Parathyroid adenoma (tissue), 2 donors: ENCODE measurements at regions not wholly inside any gene's neighbourhood (a gene's known extent, or its start where the extent isn't known, plus 50 kb on each side); places are given as distances from the start of the nearest gene placed in this dataset.

ENCODE experiments used
- H2AFZ ChIP-seq: fragments of 300-600 bp; sonication (generic); one replicate; pipeline ENCODE4 v1.7.0; 2017; ENCODE audit warnings: antibody characterized with exemption, mild to moderate bottlenecking
- H3K27ac ChIP-seq: fragments of 300-600 bp; sonication (generic); one replicate; pipeline ENCODE4 v1.7.0; 2017
- H3K27me3 ChIP-seq: fragments of 300-600 bp; sonication (generic); one replicate; pipeline ENCODE4 v1.7.0; 2017; ENCODE audit warnings: low read length; ENCODE audit not compliant: control insufficient read depth, insufficient read depth
- H3K36me3 ChIP-seq: fragments of 300-600 bp; sonication (generic); one replicate; pipeline ENCODE4 v1.7.0; 2017; ENCODE audit warnings: low read length; ENCODE audit not compliant: control insufficient read depth, insufficient read depth
- H3K4me1 ChIP-seq: fragments of 300-600 bp; sonication (generic); one replicate; pipeline ENCODE4 v1.7.0; 2017; ENCODE audit warnings: control low read depth
- H3K4me2 ChIP-seq: fragments of 300-600 bp; sonication (generic); one replicate; pipeline ENCODE4 v1.7.0; 2017; ENCODE audit warnings: low read length
- H3K4me3 ChIP-seq: fragments of 300-600 bp; sonication (generic); one replicate; pipeline ENCODE4 v1.7.0; 2017; ENCODE audit warnings: low read depth, low read length
- H3K79me2 ChIP-seq: fragments of 300-600 bp; sonication (generic); one replicate; pipeline ENCODE4 v1.7.0; 2017; ENCODE audit warnings: control low read depth
- H3K9ac ChIP-seq: fragments of 300-600 bp; sonication (generic); one replicate; pipeline ENCODE4 v1.7.0; 2017; ENCODE audit warnings: mild to moderate bottlenecking
- H3K9me3 ChIP-seq: fragments of 300-600 bp; sonication (generic); one replicate; pipeline ENCODE4 v1.7.0; 2017; ENCODE audit warnings: low read length; ENCODE audit not compliant: control insufficient read depth
- CTCF ChIP-seq: fragments of 300-600 bp; sonication (generic); IDR thresholded peaks from one replicate; pipeline ENCODE4 v1.7.0; 2017; ENCODE audit warnings: antibody characterized with exemption, mild to moderate bottlenecking
- donor health status: primary hyperparathyroidism.

GRCh38 chr4:177785000-177785399 is 342.8 kb upstream of the AGA start:
- no peak overlapping the region for H3K27ac ChIP-seq
- no peak overlapping the region for H3K4me3 ChIP-seq
- H3K9ac ChIP-seq, result no peak overlapping the region
- H3K27me3 ChIP-seq, result no peaks in the 10 kb centered on the region
- no peak for TF ChIP-seq CTCF
- no peaks in the 10 kb centered on the region for H3K9me3 ChIP-seq
- H3K79me2 ChIP-seq, result no peaks in the 10 kb centered on the region
- no peak overlapping the region for H3K4me2 ChIP-seq
- H3K4me1 ChIP-seq, result no peaks in the 10 kb centered on the region
- H2AFZ ChIP-seq, result no peak overlapping the region
- H3K36me3 ChIP-seq, result no peaks in the 10 kb centered on the region

- no peaks in the 10 kb centered on the region for H3K9me3 ChIP-seq
- no peak overlapping the region for H3K9ac ChIP-seq
- H3K36me3 ChIP-seq, result no peaks in the 10 kb centered on the region
- H3K4me1 ChIP-seq, result no peaks in the 10 kb centered on the region
- no peak for TF ChIP-seq CTCF
- no peak overlapping the region for H3K4me3 ChIP-seq
- H3K27ac ChIP-seq, result no peak overlapping the region
- no peak overlapping the region for H2AFZ ChIP-seq
- no peaks in the 10 kb centered on the region for H3K27me3 ChIP-seq
- H3K4me2 ChIP-seq, result no peak overlapping the region
- no peaks in the 10 kb centered on the region for H3K79me2 ChIP-seq
Measured at GRCh38 chr4:177789610-177790009, 347.4 kb upstream of the AGA start.

GRCh38 chr4:177791188-177791587 is 349.0 kb upstream of the AGA start:
- no peak overlapping the region for H2AFZ ChIP-seq
- H3K36me3 ChIP-seq, result no peaks in the 10 kb centered on the region
- H3K79me2 ChIP-seq, result no peaks in the 10 kb centered on the region
- TF ChIP-seq CTCF, result no peak
- H3K4me2 ChIP-seq, result no peak overlapping the region
- no peak overlapping the region for H3K9ac ChIP-seq
- H3K4me3 ChIP-seq, result no peak overlapping the region
- no peaks in the 10 kb centered on the region for H3K4me1 ChIP-seq
- H3K9me3 ChIP-seq, result no peaks in the 10 kb centered on the region
- H3K27ac ChIP-seq, result no peak overlapping the region
- no peaks in the 10 kb centered on the region for H3K27me3 ChIP-seq

- Histone ChIP-seq H3K36me3 (no peaks in the 10 kb centered on the region), H3K27me3 (no peaks in the 10 kb centered on the region), H3K4me2 (no peak overlapping the region), H3K27ac (no peak overlapping the region), H3K4me3 (no peak overlapping the region), H3K79me2 (no peaks in the 10 kb centered on the region), H3K4me1 (no peaks in the 10 kb centered on the region), H3K9ac (no peak overlapping the region), H3K9me3 (no peaks in the 10 kb centered on the region), H2AFZ (no peak overlapping the region)
- TF ChIP-seq CTCF, result no peak
Measured at GRCh38 chr4:177796841-177797240, 354.6 kb upstream of the AGA start.

GRCh38 chr4:177798161-177798560 is 355.9 kb upstream of the AGA start:
- Histone ChIP-seq H3K79me2 (no peaks in the 10 kb centered on the region), H3K27ac (no peak overlapping the region), H3K9me3 (no peaks in the 10 kb centered on the region), H3K9ac (no peak overlapping the region), H3K27me3 (no peaks in the 10 kb centered on the region), H3K36me3 (no peaks in the 10 kb centered on the region), H3K4me3 (no peak overlapping the region), H3K4me2 (no peak overlapping the region), H2AFZ (no peak overlapping the region), H3K4me1 (no peaks in the 10 kb centered on the region)
- TF ChIP-seq CTCF, result no peak
